ENCODE measurements at regions not wholly inside any gene's neighbourhood (a gene's known extent, or its start where the extent isn't known, plus 50 kb on each side); places are given as distances from the start of the nearest gene placed in this dataset.

DNA sequence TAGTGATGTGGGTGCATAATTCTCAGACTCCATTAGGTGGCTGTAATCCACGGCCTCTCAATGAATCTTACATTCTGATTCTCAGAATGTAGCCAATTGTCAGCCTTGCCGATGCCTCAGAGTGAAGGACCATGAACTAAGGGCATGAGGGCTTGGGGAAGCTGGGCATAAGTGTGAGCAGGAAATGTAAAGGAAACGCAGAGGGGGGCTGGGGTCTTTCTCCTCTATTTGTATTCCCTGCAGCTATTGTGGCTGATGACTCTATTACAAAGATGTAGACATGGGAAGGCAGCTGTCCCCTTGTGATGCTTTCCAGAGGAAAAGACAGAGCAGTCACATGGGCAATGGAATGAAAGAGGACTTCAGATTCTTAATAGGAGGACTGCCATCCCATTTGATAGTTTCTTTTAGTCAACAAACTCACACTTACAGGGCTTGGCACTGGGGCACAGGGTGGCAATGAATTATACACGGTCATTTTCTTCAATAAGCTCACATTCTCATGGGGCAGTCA lies 353.2 kb upstream of the PKDCC start:
- DNase-seq (ENCODE audit: low read depth) = no peak

DNA sequence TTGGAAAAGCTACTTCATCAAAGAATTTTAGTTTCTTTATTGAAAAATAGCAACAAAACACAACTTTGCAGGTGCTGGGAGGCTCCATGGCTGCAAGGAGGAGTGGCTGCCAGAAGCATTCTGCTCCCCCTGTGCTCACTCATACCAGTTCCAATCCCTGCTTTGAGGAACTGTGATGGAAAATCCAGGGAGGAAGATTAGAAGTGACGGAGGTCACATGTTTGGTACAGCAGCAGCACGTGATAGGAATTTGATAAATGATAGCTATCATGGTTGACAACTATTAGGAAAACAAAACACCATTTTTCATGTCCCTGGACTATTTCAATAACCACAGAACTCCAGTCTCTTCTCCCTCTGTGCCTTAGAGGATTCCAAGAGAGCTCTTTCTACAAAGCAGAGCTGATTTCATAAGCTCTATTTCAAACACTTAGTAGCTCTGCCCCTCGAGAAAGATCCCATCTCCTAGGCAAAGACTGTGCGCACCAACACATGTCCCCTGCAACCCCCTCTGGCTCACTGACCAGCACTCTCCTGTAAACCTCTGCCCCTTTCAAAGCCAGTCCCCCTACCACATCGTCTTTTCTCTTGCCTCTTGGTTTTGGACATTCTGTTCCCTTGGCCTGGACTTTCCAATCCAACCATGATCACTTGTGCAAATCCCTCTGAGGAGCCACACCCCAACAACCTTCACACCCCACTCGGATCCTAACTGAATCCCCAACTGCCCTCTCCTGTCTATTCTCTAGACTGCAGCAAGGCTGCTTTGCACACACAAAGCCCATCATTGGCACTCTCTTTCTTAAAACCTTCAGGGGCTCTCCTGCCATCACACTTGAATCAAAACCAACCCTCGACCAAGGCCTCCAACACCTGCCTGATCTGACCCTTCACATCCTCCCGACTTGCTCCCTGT lies 352.4 kb upstream of the PKDCC start:
- no peak for DNase-seq (ENCODE audit: low read depth)

DNA sequence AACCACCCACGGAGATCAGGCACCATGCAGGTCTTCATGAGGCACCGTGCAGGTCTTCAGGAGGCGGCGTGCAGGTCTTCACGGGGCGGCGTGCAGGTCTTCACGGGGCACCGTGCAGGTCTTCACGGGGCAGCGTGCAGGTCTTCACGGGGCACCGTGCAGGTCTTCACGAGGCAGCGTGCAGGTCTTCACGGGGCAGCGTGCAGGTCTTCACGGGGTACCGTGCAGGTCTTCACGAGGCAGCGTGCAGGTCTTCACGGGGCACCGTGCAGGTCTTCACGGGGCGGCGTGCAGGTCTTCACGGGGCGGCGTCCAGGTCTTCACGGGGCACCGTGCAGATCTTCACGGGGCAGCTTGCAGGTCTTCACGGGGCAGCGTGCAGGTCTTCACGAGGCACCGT lies 350.4 kb upstream of the PKDCC start:
- no peak for DNase-seq (ENCODE audit: low read depth)

GRCh38 chr2:41698678-41699422 lies 349.0 kb upstream of the PKDCC start:
- no peak for DNase-seq (ENCODE audit: low read depth)

DNA sequence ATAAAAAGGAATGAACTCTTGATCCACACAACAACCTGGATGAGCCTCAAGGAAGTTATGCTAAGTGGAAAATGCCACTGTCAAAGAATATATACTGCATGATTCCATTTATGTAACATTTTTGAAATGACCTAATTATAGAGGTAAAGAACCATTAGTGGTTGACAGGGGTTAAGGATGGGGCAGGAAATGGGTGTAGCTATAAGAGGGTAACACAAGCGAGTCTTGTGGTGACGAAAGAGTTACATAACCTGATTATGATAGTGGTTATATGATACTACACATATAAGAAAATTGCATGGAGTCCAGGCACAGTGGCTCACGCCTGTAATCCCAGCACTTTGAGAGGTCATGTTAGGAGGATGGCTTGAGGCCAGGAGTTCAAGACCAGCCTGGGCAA lies 346.6 kb upstream of the PKDCC start:
- no peak for DNase-seq (ENCODE audit: low read depth)

DNA sequence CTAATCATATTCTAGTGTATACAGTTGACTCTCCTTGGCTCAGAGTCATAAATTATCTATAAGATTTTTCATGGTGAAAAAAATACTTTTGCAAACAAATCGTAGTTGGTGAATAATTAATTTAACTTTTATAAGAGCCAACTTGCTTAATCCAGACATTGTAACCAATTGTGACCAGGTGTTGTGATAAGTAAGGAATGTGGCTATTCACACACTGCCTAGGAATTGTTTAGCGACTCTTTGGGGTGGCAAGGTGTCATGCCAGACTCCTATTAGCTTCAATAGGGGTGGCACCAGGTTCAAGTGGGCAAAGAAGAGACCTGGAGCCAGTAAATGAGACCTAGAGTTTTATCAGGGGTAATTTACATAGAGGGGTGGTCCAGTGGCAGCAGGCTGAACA lies 344.7 kb upstream of the PKDCC start:
- DNase-seq (ENCODE audit: low read depth) = no peak

DNA sequence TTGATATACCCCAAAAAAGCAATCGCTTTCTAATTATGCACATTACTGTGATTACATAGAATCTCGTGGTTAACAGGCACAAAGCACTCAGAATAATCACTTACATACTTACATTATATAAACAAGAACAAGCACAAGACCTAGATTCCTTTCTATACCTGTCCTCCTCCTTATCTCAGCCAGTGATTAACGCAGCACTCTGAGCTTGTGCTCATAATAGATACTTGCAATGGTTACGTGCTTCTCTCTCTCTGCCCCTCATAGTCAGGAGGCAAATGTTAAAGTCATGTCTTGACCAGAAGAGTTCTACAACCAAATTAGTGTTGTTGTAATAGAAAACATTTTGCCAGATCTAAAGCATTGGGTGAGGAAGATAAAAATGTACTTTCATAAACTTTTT lies 342.2 kb upstream of the PKDCC start:
- DNase-seq (ENCODE audit: low read depth) = no peak

- no peak for DNase-seq (ENCODE audit: low read depth)
Measured at GRCh38 chr2:41706286-41706685, 341.5 kb upstream of the PKDCC start.

GRCh38 chr2:41707790-41708451 lies 339.9 kb upstream of the PKDCC start:
- DNase-seq (ENCODE audit: low read depth) = no peak

DNA sequence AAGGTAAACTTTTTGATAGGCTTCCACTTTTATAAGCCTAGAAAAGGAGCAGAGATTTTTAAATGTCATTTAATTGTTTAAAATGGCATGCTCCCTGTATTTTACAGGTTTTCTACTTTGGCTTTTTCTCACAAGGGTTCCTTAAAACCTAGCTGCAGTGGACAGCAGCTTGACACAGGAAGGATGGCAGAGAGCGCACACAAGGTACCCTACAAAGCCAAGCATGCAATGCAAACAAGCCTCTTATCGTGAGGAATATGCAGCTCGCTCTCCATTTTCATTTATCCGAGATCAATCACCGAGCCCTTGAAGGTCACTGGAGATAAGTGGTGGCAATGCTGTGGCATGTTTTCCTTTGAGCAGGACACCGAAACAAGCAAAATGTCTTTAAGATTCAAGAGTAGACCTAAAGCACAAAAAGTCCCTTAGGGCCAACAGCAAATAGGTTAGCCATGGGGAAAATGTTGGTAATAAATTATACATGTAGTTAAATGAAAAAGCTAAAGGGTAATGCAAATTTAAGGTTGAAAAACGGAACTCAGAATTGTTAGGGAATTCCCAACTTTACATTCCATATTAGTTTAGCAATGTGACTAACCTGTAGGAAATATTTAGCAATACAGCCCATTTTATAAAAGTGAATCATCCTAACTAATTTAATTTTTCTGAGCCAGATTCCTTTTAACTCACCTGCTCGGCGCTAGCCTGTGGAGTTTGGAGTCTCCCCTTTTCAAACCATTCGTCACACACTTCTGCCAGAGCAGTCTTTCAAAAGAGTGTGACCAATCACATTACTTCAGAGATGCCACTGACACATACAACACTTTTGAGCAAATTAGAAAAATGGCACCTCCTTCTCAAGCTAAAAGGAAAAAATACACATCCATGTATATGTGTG lies 337.9 kb upstream of the PKDCC start:
- DNase-seq (ENCODE audit: low read depth) = no peak

DNA sequence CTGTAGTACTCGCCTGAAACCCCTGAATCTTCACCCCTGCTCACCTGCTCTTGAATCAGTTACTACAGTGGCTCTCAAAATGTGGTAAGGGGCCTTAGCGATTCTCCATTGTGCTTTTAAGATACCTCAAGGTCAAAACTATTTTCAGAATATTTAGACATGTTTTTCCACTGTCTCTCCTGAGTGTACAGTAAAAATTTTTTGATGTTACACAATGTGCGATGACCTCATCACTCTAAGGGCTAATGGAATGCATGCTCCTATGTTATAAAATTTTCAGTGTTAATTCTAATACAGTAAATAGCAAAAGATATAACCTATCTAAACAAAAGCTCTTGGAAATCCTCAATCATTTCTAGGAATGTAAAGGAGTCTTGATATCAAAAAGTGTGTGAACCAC lies 336.9 kb upstream of the PKDCC start:
- no peak for DNase-seq (ENCODE audit: low read depth)

DNA sequence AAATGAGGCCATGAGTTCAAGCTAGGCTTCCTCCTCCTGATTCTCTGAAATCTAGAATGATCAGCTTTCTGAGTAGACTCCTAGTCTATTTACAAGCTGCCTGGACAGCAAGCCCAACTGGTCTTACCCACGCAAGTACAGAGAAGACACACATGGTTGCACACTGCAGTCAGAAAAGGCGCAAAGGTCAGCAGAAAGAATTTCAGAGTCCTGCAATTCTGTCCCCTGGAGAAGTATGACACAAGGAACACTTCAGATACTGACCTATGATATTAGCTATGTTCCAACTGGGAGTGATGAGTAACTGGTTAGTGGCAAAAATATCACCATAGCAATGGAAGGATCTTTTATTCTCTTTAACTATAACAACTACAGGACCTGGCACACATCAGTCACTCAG lies 336.1 kb upstream of the PKDCC start:
- no peak for DNase-seq (ENCODE audit: low read depth)

- DNase-seq (ENCODE audit: low read depth) = no peak
Measured at GRCh38 chr2:41716497-41716896, 331.3 kb upstream of the PKDCC start.

DNA sequence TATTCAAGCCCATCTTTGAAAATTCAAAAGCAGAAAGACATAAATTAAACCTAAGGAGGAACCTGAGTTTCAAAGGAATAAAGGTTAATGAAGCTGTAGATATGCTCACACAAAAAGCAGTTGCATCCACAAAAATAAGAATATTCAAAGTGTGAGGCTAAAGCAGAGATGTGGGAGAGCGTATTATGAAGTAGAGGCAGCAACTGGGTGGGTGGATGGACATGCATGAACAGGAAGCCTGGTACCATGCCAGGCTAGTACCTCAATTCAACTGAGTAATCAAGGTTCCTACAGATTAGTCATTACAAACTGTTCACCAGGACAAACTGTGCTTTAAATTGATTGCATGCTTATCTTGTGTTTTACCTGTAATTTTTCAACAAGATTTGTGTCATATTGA lies 330.0 kb upstream of the PKDCC start:
- DNase-seq (ENCODE audit: low read depth) = no peak

DNA sequence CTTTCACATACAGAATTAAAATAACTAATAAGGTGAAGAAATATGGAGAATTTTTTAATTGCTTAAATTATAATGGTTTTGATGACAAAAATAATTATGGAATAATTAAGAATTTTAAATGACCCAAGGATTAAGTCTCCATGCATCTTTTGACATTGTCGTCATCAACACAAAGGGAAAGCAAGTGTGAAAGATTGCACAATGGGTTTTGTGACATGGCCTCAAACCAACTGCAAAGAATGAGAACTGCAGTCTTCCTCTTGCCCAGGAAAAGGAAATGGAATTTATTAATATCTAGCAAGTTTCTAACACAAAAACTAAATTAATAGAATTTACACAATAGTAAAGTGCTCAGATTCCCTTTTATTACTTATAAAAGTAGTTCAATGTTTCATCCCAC lies 329.1 kb upstream of the PKDCC start:
- DNase-seq (ENCODE audit: low read depth) = no peak

DNA sequence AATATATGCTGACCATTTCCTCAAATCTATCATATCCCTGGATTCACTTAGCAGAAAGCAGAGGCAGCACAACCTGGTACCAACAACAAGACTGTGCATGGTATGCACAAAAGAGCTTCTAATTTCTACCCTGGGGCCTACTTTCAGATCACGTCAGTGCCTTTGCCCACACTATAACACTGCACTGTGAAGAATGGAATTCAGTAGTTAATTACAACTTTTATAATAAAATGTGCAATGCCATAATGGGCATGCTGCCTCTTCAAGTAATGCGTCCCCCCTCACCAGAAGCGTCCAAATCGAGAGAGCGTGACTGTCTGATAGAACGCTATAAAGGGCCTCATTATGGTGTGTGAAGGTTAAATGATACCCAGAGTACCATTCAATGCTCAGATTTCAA lies 328.1 kb upstream of the PKDCC start:
- no peak for DNase-seq (ENCODE audit: low read depth)

DNA sequence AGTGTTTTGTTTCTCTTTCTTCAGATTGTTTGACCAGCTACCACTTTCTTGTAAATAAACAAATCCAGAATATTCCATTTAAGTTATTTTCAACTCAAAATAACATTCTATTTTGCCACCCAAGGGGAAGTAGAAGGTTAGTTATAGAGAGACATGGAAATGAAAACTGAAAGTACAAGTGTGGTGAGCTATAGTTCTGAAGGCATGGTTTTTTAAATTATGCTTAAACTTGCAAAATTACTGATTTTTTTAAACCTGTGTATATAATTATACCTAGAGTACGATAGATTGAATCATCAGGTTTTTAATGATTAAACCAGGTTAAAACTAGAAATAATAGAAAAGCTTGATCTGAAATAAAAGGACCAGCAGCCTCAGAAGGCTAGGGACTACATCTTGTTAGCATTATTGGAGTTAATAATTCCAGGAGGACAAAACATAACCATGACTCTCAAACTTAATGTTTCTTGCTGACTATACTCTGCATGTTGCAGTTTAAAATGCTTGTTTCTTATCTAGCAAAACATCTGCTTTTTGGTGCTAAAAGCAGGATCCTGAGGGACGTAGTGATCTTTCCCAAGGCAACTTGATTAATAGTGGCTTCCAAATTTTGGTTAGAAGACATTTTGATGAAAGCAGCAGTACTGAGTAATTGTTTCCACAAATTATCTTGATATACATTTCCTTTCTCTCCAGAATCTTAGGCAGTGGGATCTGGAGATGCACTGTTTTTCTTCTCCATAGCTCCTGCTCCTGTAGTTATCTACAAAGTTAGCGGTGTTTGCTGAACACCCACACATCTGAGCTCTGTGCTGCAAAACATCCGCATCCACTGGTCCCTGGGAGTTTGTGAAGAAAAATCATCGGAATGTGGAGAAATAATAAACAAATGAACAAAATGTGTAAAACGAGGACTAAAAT lies 327.2 kb upstream of the PKDCC start:
- no peak for DNase-seq (ENCODE audit: low read depth)

DNA sequence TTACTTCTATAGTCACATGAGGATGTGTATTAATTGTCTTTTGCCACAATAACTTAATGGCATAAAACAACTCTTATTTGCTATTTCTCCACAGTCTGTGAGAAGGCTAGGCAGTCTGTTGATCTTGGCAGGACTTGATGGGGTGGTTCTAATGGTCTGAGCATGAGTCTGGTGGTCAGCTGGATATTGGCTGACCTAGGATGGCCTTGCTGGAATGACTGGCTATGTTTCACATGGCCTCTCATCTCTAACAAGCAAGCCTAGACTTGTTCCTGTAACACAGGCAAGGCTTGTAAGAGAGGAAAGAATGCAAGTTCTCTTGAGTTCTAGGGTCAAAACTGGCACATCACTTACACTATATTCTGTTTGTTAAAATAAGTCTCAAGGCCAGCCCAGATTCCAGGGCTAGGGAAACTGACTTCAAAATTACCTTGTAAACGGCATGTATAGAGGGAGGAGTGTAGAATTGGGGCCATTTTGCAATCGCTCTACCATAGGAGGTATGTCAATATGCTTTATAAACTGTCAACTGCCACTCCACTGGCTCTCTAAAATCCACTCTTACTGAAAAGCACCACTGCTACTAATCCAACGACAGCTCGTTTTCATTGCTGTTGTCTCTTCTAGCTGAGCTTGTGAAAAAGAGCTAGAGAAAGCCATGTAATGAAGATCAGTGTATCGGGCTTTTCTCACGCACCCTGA lies 325.0 kb upstream of the PKDCC start:
- DNase-seq (ENCODE audit: low read depth) = no peak

- no peak for DNase-seq (ENCODE audit: low read depth)
Measured at GRCh38 chr2:41723526-41723925, 324.3 kb upstream of the PKDCC start.

GRCh38 chr2:41724465-41724864 lies 323.4 kb upstream of the PKDCC start:
- DNase-seq (ENCODE audit: low read depth) = no peak

Data from stimulated activated CD8-positive, alpha-beta memory T cell treated with anti-CD3 and anti-CD28 coated beads, Interleukin-12 subunit alpha, Interleukin-12 subunit beta, amount 100 ng/mL, for 1 hour (primary cell).